KMS-11 (cell line): ENCODE measurements at regions not wholly inside any gene's neighbourhood (a gene's known extent, or its start where the extent isn't known, plus 50 kb on each side); places are given as distances from the start of the nearest gene placed in this dataset.

Experiments
- H2AFZ ChIP-seq: fragments of 200-600 bp; sonication (generic); 2 replicates; pipeline ENCODE4 v1.6.1; 2016; ENCODE audit warnings: antibody characterized with exemption, mixed run types, low read depth
- H3K27ac ChIP-seq: fragments of 200-600 bp; sonication (generic); 2 replicates; pipeline ENCODE4 v1.6.1; 2016; ENCODE audit warnings: mild to moderate bottlenecking, mixed run types
- H3K27me3 ChIP-seq: fragments of 200-600 bp; sonication (generic); 2 replicates; pipeline ENCODE4 v1.6.1; 2017; ENCODE audit warnings: mild to moderate bottlenecking, low read depth, mixed run types, moderate library complexity; ENCODE audit not compliant: insufficient read depth
- H3K36me3 ChIP-seq: fragments of 200-600 bp; sonication (generic); 2 replicates; pipeline ENCODE4 v1.6.1; 2017; ENCODE audit warnings: mild to moderate bottlenecking, mixed run types; ENCODE audit not compliant: insufficient read depth
- H3K4me1 ChIP-seq: fragments of 200-600 bp; sonication (generic); 2 replicates; pipeline ENCODE4 v1.6.1; 2016; ENCODE audit warnings: mild to moderate bottlenecking, low read depth, mixed run types; ENCODE audit not compliant: poor library complexity, severe bottlenecking
- H3K4me2 ChIP-seq: fragments of 200-600 bp; sonication (generic); 2 replicates; pipeline ENCODE4 v1.7.0; 2016; ENCODE audit warnings: mild to moderate bottlenecking, mixed run types
- H3K4me3 ChIP-seq: fragments of 200-600 bp; sonication (generic); IDR thresholded peaks from 2 replicates; pipeline ENCODE4 v1.6.1; 2017; ENCODE audit warnings: low read depth, low read length, mixed read lengths; ENCODE audit not compliant: insufficient read depth
- H3K79me2 ChIP-seq: fragments of 200-600 bp; sonication (generic); 2 replicates; pipeline ENCODE4 v1.6.1; 2016; ENCODE audit warnings: low read depth, mixed run types; ENCODE audit not compliant: insufficient read depth
- H3K9ac ChIP-seq: fragments of 200-600 bp; sonication (generic); 2 replicates; pipeline ENCODE4 v1.6.1; 2016; ENCODE audit warnings: mild to moderate bottlenecking, mixed run types
- H4K20me1 ChIP-seq: fragments of 200-600 bp; sonication (generic); 2 replicates; pipeline ENCODE4 v1.6.1; 2016; ENCODE audit warnings: mild to moderate bottlenecking, mixed run types; ENCODE audit not compliant: insufficient read depth
- TF ChIP-seq, protein P1 (sequence below): fragments of 200-600 bp; sonication (generic); conservative IDR thresholded peaks from 2 replicates; pipeline ENCODE4 v1.6.1; 2017; ENCODE audit warnings: low read depth, mild to moderate bottlenecking, antibody characterized with exemption, low read length, moderate library complexity, mixed read lengths

DNA sequence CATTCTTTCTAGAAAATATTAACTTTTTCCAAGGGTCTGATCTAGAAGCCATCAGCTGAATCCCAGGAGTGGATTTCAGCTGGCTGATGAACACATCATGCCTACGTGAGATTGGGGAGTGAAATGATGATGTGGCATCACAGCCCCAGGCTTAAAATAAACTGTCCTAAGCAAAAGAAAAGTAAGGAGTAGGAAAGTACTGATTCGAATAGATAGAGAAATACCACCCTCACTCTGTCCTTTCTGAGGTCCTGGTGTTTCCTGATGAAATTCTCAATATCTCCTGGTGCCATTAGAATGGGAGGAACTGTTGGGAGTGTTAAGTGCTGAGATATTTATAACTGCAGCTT is 376.8 kb upstream of the SEMA6D start:
- Histone ChIP-seq H3K4me1 (peaks cover 6% of the 10 kb centered on the region), H3K4me3 (no peak overlapping the region), H3K27ac (no peak overlapping the region), H3K36me3 (no peaks in the 10 kb centered on the region), H3K9ac (no peak overlapping the region), H2AFZ (no peak overlapping the region), H3K79me2 (no peaks in the 10 kb centered on the region), H4K20me1 (no peaks in the 10 kb centered on the region), H3K4me2 (no peak overlapping the region), H3K27me3 (no peaks in the 10 kb centered on the region)
- TF ChIP-seq, protein P1, sequence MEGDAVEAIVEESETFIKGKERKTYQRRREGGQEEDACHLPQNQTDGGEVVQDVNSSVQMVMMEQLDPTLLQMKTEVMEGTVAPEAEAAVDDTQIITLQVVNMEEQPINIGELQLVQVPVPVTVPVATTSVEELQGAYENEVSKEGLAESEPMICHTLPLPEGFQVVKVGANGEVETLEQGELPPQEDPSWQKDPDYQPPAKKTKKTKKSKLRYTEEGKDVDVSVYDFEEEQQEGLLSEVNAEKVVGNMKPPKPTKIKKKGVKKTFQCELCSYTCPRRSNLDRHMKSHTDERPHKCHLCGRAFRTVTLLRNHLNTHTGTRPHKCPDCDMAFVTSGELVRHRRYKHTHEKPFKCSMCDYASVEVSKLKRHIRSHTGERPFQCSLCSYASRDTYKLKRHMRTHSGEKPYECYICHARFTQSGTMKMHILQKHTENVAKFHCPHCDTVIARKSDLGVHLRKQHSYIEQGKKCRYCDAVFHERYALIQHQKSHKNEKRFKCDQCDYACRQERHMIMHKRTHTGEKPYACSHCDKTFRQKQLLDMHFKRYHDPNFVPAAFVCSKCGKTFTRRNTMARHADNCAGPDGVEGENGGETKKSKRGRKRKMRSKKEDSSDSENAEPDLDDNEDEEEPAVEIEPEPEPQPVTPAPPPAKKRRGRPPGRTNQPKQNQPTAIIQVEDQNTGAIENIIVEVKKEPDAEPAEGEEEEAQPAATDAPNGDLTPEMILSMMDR, result no peak

DNA sequence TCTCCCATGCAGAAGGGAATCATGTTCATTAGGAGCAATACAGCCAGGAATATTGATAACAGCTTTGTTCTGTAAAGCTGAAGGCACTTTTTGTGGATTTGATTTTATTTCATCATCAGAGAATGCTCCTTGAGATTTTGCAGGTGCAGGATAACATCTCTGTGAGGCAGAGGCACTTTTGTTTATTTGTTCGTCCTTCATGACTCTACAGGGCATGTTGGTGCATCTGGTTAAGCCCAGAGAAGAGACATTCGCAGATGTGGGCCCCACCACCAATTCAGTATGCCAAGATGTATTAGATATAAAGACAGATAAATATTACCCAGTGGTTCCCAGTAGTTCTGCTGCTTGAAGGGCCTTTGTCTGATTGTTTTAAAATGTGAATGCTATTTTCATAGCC is 368.1 kb upstream of the SEMA6D start:
- Histone ChIP-seq H2AFZ (no peak overlapping the region), H3K4me3 (no peak overlapping the region), H3K4me2 (no peak overlapping the region), H3K9ac (no peak overlapping the region), H3K79me2 (no peaks in the 10 kb centered on the region), H3K27me3 (no peaks in the 10 kb centered on the region), H3K4me1 (peaks cover 6% of the 10 kb centered on the region), H3K36me3 (no peaks in the 10 kb centered on the region), H3K27ac (no peak overlapping the region), H4K20me1 (no peaks in the 10 kb centered on the region)
- TF ChIP-seq, protein P1, result no peak

GRCh38 chr15:47351501-47351900 is 365.8 kb upstream of the SEMA6D start:
- Histone ChIP-seq H3K36me3 (no peaks in the 10 kb centered on the region), H3K4me1 (no peaks in the 10 kb centered on the region), H3K27ac (no peak overlapping the region), H3K79me2 (no peaks in the 10 kb centered on the region), H4K20me1 (no peaks in the 10 kb centered on the region), H2AFZ (no peak overlapping the region), H3K9ac (no peak overlapping the region), H3K4me2 (no peak overlapping the region), H3K4me3 (no peak overlapping the region), H3K27me3 (no peaks in the 10 kb centered on the region)
- TF ChIP-seq, protein P1, result no peak

DNA sequence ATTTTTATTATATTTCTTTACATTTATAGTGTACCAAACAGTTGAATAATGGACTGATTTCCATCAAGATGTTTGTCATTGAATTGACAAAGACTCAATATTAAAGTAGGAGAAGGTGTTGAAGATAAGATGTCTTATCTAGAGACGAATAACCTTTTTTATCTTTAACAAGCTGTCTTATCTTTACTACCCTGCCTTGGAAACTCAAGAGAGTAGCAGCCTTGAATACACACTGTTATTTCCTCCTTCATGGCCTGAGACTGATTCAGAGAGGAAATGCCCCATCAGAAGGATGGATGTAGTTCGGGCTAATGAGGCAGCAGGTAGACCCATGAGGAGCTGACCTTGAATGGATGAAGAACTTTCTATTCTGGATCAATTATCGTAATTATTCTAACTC is 365.1 kb upstream of the SEMA6D start:
- Histone ChIP-seq H3K9ac (no peak overlapping the region), H3K4me1 (no peaks in the 10 kb centered on the region), H3K79me2 (no peaks in the 10 kb centered on the region), H3K4me2 (no peak overlapping the region), H3K27ac (no peak overlapping the region), H4K20me1 (no peaks in the 10 kb centered on the region), H3K27me3 (no peaks in the 10 kb centered on the region), H3K4me3 (no peak overlapping the region), H3K36me3 (no peaks in the 10 kb centered on the region), H2AFZ (no peak overlapping the region)
- TF ChIP-seq, protein P1, result no peak

DNA sequence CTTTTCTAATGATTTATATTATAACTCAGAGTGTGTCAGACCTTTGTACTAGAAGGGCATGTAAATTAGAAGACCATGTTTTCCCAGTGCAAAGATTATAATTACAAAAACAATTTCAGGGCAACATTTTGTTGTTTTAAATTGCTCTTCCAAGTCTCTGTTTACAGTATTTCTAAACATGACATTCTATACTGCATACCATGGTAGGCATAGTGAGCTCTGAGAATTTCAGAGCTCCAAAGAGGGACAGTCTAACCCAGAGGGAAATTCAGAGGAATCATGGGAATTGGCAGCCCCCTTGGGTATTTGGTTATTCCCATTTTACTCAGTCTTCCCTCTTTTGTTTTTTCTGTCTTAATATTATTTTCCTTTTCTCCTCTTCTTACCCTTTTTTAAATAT is 361.5 kb upstream of the SEMA6D start:
- Histone ChIP-seq H3K9ac (no peak overlapping the region), H4K20me1 (no peaks in the 10 kb centered on the region), H3K79me2 (no peaks in the 10 kb centered on the region), H3K36me3 (no peaks in the 10 kb centered on the region), H2AFZ (no peak overlapping the region), H3K4me2 (no peak overlapping the region), H3K27ac (no peak overlapping the region), H3K4me3 (no peak overlapping the region), H3K27me3 (no peaks in the 10 kb centered on the region), H3K4me1 (no peaks in the 10 kb centered on the region)
- TF ChIP-seq, protein P1, result no peak
